GM23338 (cell line): ENCODE measurements at regions not wholly inside any gene's neighbourhood (a gene's known extent, or its start where the extent isn't known, plus 50 kb on each side); places are given as distances from the start of the nearest gene placed in this dataset.

Experiments
- ATAC-seq: fragments of 200-7000 bp; cut with Tn5 transposase; 3 replicates; pipeline ENCODE4 v1.9.1; 2020
- DNase-seq: peaks from one replicate; pipeline ENCODE4 v3.0.0-alpha.2; 2015; ENCODE audit warnings: low spot score
- H2AFZ ChIP-seq: fragments of 200-600 bp; sonication (generic); 2 replicates; pipeline ENCODE4 v1.8.0; 2016; ENCODE audit warnings: antibody characterized with exemption, mild to moderate bottlenecking, moderate library complexity
- H3F3A ChIP-seq: fragments of 200-600 bp; sonication (generic); replicated peaks from 2 replicates; pipeline ENCODE4 v1.8.0; 2017; ENCODE audit warnings: antibody characterized with exemption, mixed run types, low read depth
- H3K27ac ChIP-seq: fragments of 200-600 bp; sonication (generic); 2 replicates; pipeline ENCODE4 v1.6.1; 2016; ENCODE audit warnings: low read depth
- H3K27me3 ChIP-seq: fragments of 200-600 bp; sonication (generic); 2 replicates; pipeline ENCODE4 v1.8.0; 2016; ENCODE audit warnings: mild to moderate bottlenecking, mixed run types, moderate library complexity; ENCODE audit not compliant: insufficient read depth
- H3K36me3 ChIP-seq: fragments of 200-600 bp; sonication (generic); 2 replicates; pipeline ENCODE4 v1.8.0; 2016; ENCODE audit warnings: mild to moderate bottlenecking; ENCODE audit not compliant: insufficient read depth
- H3K4me1 ChIP-seq: fragments of 200-600 bp; sonication (generic); 2 replicates; pipeline ENCODE4 v1.8.0; 2016; ENCODE audit warnings: mild to moderate bottlenecking, moderate library complexity; ENCODE audit not compliant: insufficient read depth
- H3K4me2 ChIP-seq: fragments of 200-600 bp; sonication (generic); 2 replicates; pipeline ENCODE4 v1.7.1; 2017; ENCODE audit warnings: mixed run types
- H3K4me3 ChIP-seq: fragments of 200-600 bp; sonication (generic); 2 replicates; pipeline ENCODE4 v1.6.1; 2016; ENCODE audit warnings: mixed run types
- H3K79me2 ChIP-seq: fragments of 200-600 bp; sonication (generic); replicated peaks from 2 replicates; pipeline ENCODE4 v1.8.0; 2017; ENCODE audit warnings: mild to moderate bottlenecking; ENCODE audit not compliant: insufficient read depth
- H3K9me2 ChIP-seq: fragments of 200-600 bp; sonication (generic); 2 replicates; pipeline ENCODE4 v1.8.0; 2017; ENCODE audit not compliant: insufficient read depth
- H4K20me1 ChIP-seq: fragments of 200-600 bp; sonication (generic); replicated peaks from 2 replicates; pipeline ENCODE4 v1.8.0; 2017; ENCODE audit warnings: mild to moderate bottlenecking; ENCODE audit not compliant: insufficient read depth
- H3K27ac Mint-ChIP-seq: 2 replicates; pipeline ENCODE4 v1.8.0; 2020; ENCODE audit warnings: inconsistent platforms, mild to moderate bottlenecking, moderate library complexity, mixed read lengths
- H3K27me3 Mint-ChIP-seq: 3 replicates; pipeline ENCODE4 v1.8.0; 2022; ENCODE audit warnings: low read depth, mild to moderate bottlenecking, moderate library complexity, mixed read lengths, inconsistent platforms; ENCODE audit not compliant: insufficient read depth, poor library complexity
- H3K36me3 Mint-ChIP-seq: 3 replicates; pipeline ENCODE4 v1.8.0; 2021; ENCODE audit warnings: low read depth, mild to moderate bottlenecking, inconsistent platforms, moderate library complexity, mixed read lengths
- H3K4me1 Mint-ChIP-seq: 3 replicates; pipeline ENCODE4 v1.8.0; 2020; ENCODE audit warnings: mild to moderate bottlenecking, inconsistent platforms, mixed read lengths
- H3K4me3 Mint-ChIP-seq: 3 replicates; pipeline ENCODE4 v1.8.0; 2021; ENCODE audit warnings: moderate library complexity, mild to moderate bottlenecking, inconsistent platforms, mixed read lengths
- H3K9me3 Mint-ChIP-seq: 3 replicates; pipeline ENCODE4 v1.8.0; 2020; ENCODE audit warnings: moderate library complexity, mild to moderate bottlenecking, inconsistent platforms, mixed read lengths
- CREB1 ChIP-seq: fragments of 250-450 bp; sonication (Bioruptor Pico); IDR thresholded peaks from 2 replicates; pipeline ENCODE4 v1.5.0; 2020; ENCODE audit warnings: low read depth, mild to moderate bottlenecking, moderate library complexity
- EZH2 ChIP-seq: fragments of 200-600 bp; sonication (generic); IDR thresholded peaks from one replicate; pipeline ENCODE4 v1.8.0; 2017; ENCODE audit warnings: antibody characterized with exemption, mild to moderate bottlenecking, low read depth; ENCODE audit not compliant: unreplicated experiment
- EZH2phosphoT487 ChIP-seq: fragments of 200-600 bp; sonication (generic); IDR thresholded peaks from one replicate; pipeline ENCODE4 v1.8.1; 2018; ENCODE audit warnings: antibody characterized with exemption; ENCODE audit not compliant: unreplicated experiment
- POLR2AphosphoS5 ChIP-seq: IDR thresholded peaks from 2 replicates; pipeline ENCODE4 v1.6.1; 2016; ENCODE audit warnings: antibody characterized with exemption, low read depth
- STAT1 ChIP-seq: IDR thresholded peaks from one replicate; pipeline ENCODE4 v1.6.1; 2016; ENCODE audit warnings: antibody characterized with exemption; ENCODE audit not compliant: unreplicated experiment
- ZNF331 ChIP-seq: fragments of 250-450 bp; sonication (Bioruptor Pico); IDR thresholded peaks from 2 replicates; pipeline ENCODE4 v1.5.0; 2020; ENCODE audit warnings: low read depth, mild to moderate bottlenecking, moderate library complexity
- TF ChIP-seq, protein P1 (sequence below): IDR thresholded peaks from 2 replicates; pipeline ENCODE4 v1.6.1; 2016; ENCODE audit warnings: antibody characterized with exemption
- TF ChIP-seq, protein P2 (sequence below): IDR thresholded peaks from one replicate; pipeline ENCODE4 v1.6.1; 2018; ENCODE audit warnings: antibody characterized with exemption; ENCODE audit not compliant: unreplicated experiment
- TF ChIP-seq, protein P3 (sequence below), 2 experiments: fragments of 200-600 bp in 1 of 2; sonication (generic) in 1 of 2; conservative IDR thresholded peaks; 2 replicates each; pipeline versions ENCODE4 v1.5.1 to v1.6.1; 2016 to 2017; ENCODE audit warnings: antibody characterized with exemption in 2 of 2, low read depth in 2 of 2, mild to moderate bottlenecking in 2 of 2, moderate library complexity in 1 of 2
- TF ChIP-seq, protein P4 (sequence below): fragments of 250-450 bp; sonication (Bioruptor Pico); IDR thresholded peaks from 2 replicates; pipeline ENCODE4 v1.5.0; 2020; ENCODE audit warnings: mild to moderate bottlenecking, moderate library complexity

DNA sequence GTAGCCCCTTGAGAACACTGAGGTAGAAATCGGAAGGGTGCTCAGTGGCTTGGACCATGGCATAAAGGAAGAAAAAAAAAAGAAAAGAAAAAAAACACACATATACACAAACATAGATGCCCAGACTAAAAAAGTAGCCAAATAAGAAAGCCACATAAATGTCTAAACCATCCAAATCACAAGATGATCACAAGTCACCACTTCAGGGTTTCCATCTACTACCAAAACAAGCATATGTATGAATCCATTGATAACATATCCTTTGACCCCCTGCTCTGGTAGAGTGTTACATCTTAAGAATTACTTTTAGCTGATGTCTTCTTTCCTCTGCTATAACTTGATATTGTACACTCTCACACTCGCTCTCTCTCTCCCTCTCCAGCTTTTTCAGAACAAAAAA, 245.9 kb downstream of the AHR start:
- no peak for ATAC-seq
- Mint-ChIP-seq H3K36me3 (no peaks in the 10 kb centered on the region), H3K4me3 (no peak overlapping the region), H3K27ac (no peak overlapping the region), H3K9me3 (no peaks in the 10 kb centered on the region), H3K4me1 (no peaks in the 10 kb centered on the region), H3K27me3 (no peaks in the 10 kb centered on the region)
- Histone ChIP-seq H2AFZ (no peak overlapping the region), H3K79me2 (no peaks in the 10 kb centered on the region), H3K27me3 (no peaks in the 10 kb centered on the region), H3K9me2 (0 out of 2 replicates have a peak, but pooled peaks cover 3% of the 10 kb centered on the region), H3K4me1 (no peaks in the 10 kb centered on the region), H3K36me3 (no peaks in the 10 kb centered on the region), H3K4me2 (no peak overlapping the region), H3F3A (no peaks in the 10 kb centered on the region), H4K20me1 (no peaks in the 10 kb centered on the region), H3K4me3 (no peak overlapping the region), H3K27ac (no peak overlapping the region)
- TF ChIP-seq EZH2 (no peak), CREB1 (CRISPR knock-in tag) (no peak), STAT1 (no peak), POLR2AphosphoS5 (no peak), ZNF331 (CRISPR knock-in tag) (no peak), EZH2phosphoT487 (no peak)
- TF ChIP-seq, protein P1, sequence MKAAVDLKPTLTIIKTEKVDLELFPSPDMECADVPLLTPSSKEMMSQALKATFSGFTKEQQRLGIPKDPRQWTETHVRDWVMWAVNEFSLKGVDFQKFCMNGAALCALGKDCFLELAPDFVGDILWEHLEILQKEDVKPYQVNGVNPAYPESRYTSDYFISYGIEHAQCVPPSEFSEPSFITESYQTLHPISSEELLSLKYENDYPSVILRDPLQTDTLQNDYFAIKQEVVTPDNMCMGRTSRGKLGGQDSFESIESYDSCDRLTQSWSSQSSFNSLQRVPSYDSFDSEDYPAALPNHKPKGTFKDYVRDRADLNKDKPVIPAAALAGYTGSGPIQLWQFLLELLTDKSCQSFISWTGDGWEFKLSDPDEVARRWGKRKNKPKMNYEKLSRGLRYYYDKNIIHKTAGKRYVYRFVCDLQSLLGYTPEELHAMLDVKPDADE: no peak
- TF ChIP-seq, protein P2, sequence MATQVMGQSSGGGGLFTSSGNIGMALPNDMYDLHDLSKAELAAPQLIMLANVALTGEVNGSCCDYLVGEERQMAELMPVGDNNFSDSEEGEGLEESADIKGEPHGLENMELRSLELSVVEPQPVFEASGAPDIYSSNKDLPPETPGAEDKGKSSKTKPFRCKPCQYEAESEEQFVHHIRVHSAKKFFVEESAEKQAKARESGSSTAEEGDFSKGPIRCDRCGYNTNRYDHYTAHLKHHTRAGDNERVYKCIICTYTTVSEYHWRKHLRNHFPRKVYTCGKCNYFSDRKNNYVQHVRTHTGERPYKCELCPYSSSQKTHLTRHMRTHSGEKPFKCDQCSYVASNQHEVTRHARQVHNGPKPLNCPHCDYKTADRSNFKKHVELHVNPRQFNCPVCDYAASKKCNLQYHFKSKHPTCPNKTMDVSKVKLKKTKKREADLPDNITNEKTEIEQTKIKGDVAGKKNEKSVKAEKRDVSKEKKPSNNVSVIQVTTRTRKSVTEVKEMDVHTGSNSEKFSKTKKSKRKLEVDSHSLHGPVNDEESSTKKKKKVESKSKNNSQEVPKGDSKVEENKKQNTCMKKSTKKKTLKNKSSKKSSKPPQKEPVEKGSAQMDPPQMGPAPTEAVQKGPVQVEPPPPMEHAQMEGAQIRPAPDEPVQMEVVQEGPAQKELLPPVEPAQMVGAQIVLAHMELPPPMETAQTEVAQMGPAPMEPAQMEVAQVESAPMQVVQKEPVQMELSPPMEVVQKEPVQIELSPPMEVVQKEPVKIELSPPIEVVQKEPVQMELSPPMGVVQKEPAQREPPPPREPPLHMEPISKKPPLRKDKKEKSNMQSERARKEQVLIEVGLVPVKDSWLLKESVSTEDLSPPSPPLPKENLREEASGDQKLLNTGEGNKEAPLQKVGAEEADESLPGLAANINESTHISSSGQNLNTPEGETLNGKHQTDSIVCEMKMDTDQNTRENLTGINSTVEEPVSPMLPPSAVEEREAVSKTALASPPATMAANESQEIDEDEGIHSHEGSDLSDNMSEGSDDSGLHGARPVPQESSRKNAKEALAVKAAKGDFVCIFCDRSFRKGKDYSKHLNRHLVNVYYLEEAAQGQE: no peak
- TF ChIP-seq, protein P3, sequence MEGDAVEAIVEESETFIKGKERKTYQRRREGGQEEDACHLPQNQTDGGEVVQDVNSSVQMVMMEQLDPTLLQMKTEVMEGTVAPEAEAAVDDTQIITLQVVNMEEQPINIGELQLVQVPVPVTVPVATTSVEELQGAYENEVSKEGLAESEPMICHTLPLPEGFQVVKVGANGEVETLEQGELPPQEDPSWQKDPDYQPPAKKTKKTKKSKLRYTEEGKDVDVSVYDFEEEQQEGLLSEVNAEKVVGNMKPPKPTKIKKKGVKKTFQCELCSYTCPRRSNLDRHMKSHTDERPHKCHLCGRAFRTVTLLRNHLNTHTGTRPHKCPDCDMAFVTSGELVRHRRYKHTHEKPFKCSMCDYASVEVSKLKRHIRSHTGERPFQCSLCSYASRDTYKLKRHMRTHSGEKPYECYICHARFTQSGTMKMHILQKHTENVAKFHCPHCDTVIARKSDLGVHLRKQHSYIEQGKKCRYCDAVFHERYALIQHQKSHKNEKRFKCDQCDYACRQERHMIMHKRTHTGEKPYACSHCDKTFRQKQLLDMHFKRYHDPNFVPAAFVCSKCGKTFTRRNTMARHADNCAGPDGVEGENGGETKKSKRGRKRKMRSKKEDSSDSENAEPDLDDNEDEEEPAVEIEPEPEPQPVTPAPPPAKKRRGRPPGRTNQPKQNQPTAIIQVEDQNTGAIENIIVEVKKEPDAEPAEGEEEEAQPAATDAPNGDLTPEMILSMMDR (conservative IDR thresholded peaks at IDR 0.05; ENCODE audit: low read depth in 2 of 2): no peak
- TF ChIP-seq, protein P4, sequence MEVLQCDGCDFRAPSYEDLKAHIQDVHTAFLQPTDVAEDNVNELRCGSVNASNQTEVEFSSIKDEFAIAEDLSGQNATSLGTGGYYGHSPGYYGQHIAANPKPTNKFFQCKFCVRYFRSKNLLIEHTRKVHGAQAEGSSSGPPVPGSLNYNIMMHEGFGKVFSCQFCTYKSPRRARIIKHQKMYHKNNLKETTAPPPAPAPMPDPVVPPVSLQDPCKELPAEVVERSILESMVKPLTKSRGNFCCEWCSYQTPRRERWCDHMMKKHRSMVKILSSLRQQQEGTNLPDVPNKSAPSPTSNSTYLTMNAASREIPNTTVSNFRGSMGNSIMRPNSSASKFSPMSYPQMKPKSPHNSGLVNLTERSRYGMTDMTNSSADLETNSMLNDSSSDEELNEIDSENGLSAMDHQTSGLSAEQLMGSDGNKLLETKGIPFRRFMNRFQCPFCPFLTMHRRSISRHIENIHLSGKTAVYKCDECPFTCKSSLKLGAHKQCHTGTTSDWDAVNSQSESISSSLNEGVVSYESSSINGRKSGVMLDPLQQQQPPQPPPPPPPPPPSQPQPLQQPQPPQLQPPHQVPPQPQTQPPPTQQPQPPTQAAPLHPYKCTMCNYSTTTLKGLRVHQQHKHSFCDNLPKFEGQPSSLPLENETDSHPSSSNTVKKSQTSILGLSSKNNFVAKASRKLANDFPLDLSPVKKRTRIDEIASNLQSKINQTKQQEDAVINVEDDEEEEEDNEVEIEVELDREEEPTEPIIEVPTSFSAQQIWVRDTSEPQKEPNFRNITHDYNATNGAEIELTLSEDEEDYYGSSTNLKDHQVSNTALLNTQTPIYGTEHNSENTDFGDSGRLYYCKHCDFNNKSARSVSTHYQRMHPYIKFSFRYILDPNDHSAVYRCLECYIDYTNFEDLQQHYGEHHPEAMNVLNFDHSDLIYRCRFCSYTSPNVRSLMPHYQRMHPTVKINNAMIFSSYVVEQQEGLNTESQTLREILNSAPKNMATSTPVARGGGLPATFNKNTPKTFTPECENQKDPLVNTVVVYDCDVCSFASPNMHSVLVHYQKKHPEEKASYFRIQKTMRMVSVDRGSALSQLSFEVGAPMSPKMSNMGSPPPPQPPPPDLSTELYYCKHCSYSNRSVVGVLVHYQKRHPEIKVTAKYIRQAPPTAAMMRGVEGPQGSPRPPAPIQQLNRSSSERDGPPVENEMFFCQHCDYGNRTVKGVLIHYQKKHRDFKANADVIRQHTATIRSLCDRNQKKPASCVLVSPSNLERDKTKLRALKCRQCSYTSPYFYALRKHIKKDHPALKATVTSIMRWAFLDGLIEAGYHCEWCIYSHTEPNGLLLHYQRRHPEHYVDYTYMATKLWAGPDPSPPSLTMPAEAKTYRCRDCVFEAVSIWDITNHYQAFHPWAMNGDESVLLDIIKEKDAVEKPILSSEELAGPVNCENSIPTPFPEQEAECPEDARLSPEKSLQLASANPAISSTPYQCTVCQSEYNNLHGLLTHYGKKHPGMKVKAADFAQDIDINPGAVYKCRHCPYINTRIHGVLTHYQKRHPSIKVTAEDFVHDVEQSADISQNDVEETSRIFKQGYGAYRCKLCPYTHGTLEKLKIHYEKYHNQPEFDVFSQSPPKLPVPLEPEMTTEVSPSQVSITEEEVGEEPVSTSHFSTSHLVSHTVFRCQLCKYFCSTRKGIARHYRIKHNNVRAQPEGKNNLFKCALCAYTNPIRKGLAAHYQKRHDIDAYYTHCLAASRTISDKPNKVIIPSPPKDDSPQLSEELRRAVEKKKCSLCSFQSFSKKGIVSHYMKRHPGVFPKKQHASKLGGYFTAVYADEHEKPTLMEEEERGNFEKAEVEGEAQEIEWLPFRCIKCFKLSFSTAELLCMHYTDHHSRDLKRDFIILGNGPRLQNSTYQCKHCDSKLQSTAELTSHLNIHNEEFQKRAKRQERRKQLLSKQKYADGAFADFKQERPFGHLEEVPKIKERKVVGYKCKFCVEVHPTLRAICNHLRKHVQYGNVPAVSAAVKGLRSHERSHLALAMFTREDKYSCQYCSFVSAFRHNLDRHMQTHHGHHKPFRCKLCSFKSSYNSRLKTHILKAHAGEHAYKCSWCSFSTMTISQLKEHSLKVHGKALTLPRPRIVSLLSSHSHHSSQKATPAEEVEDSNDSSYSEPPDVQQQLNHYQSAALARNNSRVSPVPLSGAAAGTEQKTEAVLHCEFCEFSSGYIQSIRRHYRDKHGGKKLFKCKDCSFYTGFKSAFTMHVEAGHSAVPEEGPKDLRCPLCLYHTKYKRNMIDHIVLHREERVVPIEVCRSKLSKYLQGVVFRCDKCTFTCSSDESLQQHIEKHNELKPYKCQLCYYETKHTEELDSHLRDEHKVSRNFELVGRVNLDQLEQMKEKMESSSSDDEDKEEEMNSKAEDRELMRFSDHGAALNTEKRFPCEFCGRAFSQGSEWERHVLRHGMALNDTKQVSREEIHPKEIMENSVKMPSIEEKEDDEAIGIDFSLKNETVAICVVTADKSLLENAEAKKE: no peak
- no peak for DNase-seq
